Neutrophil (primary cell): ENCODE measurements at regions not wholly inside any gene's neighbourhood (a gene's known extent, or its start where the extent isn't known, plus 50 kb on each side); places are given as distances from the start of the nearest gene placed in this dataset.

Experiments
- H3K27ac ChIP-seq: fragments of 200-600 bp; sonication (generic); 2 replicates; pipeline ENCODE4 v1.5.1; 2016; ENCODE audit warnings: mild to moderate bottlenecking, moderate library complexity
- H3K27me3 ChIP-seq: fragments of 200-600 bp; sonication (generic); 2 replicates; pipeline ENCODE4 v1.6.0; 2016; ENCODE audit warnings: mild to moderate bottlenecking
- H3K36me3 ChIP-seq: fragments of 200-600 bp; sonication (generic); 2 replicates; pipeline ENCODE4 v1.5.1; 2017
- H3K4me1 ChIP-seq, 2 experiments: fragments of 200-600 bp in 1 of 2; sonication (generic) in 1 of 2; 1 replicate in 1 of 2; 2 replicates in 1 of 2; pipeline versions ENCODE4 v1.5.1 to v1.6.1; 2013 to 2016; ENCODE audit warnings: low read depth in 1 of 2, low read length in 1 of 2, mild to moderate bottlenecking in 1 of 2, moderate library complexity in 1 of 2; ENCODE audit not compliant: control insufficient read depth in 1 of 2, insufficient read depth in 1 of 2
- H3K4me3 ChIP-seq, 2 experiments: fragments of 200-600 bp in 1 of 2; sonication (generic) in 1 of 2; 1 replicate in 1 of 2; 2 replicates in 1 of 2; pipeline ENCODE4 v1.5.1; 2013 to 2016; ENCODE audit warnings: low read depth in 1 of 2, low read length in 1 of 2, mild to moderate bottlenecking in 1 of 2, moderate library complexity in 1 of 2
- H3K9me3 ChIP-seq: fragments of 200-600 bp; sonication (generic); 2 replicates; pipeline ENCODE4 v1.5.1; 2016
- CTCF ChIP-seq: fragments of 200-600 bp; sonication (generic); IDR thresholded peaks from 2 replicates; pipeline ENCODE4 v1.5.1; 2016; ENCODE audit warnings: antibody characterized with exemption

GRCh38 chr5:63564789-63565188, 397.5 kb downstream of the HTR1A start:
- TF ChIP-seq CTCF, result no peak
- Histone ChIP-seq H3K27ac (no peak overlapping the region), H3K9me3 (no peaks in the 10 kb centered on the region)

GRCh38 chr5:63563008-63563917, 399.0 kb downstream of the HTR1A start:
- Histone ChIP-seq H3K27ac (no peak overlapping the region), H3K4me3 (no peak overlapping the region), H3K9me3 (no peaks in the 10 kb centered on the region), H3K36me3 (no peaks in the 10 kb centered on the region), H3K27me3 (no peaks in the 10 kb centered on the region), H3K4me1 (no peaks in the 10 kb centered on the region)
- no peak for TF ChIP-seq CTCF

More at GRCh38 chr5:63564789-63565188, 397.5 kb downstream of the HTR1A start:
- no peaks in the 10 kb centered on the region for H3K36me3 ChIP-seq
- H3K27me3 ChIP-seq, result no peaks in the 10 kb centered on the region
- no peaks in the 10 kb centered on the region for H3K4me1 ChIP-seq
- H3K4me3 ChIP-seq, result no peak overlapping the region

- Histone ChIP-seq H3K4me1 (no peaks in the 10 kb centered on the region), H3K27ac (no peak overlapping the region), H3K36me3 (no peaks in the 10 kb centered on the region), H3K27me3 (no peaks in the 10 kb centered on the region), H3K4me3 (no peak overlapping the region), H3K9me3 (no peaks in the 10 kb centered on the region)
- TF ChIP-seq CTCF, result no peak
Measured at GRCh38 chr5:63555874-63556273, 406.4 kb downstream of the HTR1A start.

- H3K9me3 ChIP-seq, result no peaks in the 10 kb centered on the region
- no peak overlapping the region for H3K4me3 ChIP-seq
- no peaks in the 10 kb centered on the region for H3K27me3 ChIP-seq
- no peak for TF ChIP-seq CTCF
- no peaks in the 10 kb centered on the region for H3K36me3 ChIP-seq
- H3K27ac ChIP-seq, result no peak overlapping the region
- no peaks in the 10 kb centered on the region for H3K4me1 ChIP-seq
Measured at GRCh38 chr5:63554191-63554590, 408.1 kb downstream of the HTR1A start.

- Histone ChIP-seq H3K36me3 (no peaks in the 10 kb centered on the region), H3K27me3 (no peaks in the 10 kb centered on the region)
Measured at GRCh38 chr5:63553073-63553472, 409.2 kb downstream of the HTR1A start.

More at GRCh38 chr5:63553073-63553472, 409.2 kb downstream of the HTR1A start:
- TF ChIP-seq CTCF, result no peak
- Histone ChIP-seq H3K4me1 (no peaks in the 10 kb centered on the region), H3K4me3 (no peak overlapping the region), H3K27ac (no peak overlapping the region), H3K9me3 (no peaks in the 10 kb centered on the region)
